ENCODE measurements at regions not wholly inside any gene's neighbourhood (a gene's known extent, or its start where the extent isn't known, plus 50 kb on each side); places are given as distances from the start of the nearest gene placed in this dataset.

GRCh38 chr3:103082501-103082900 is 647.7 kb downstream of the ZPLD1 start:
- TF ChIP-seq POLR2A (IDR thresholded peaks at IDR 0.05; ENCODE audit: low read length) (no peak), GATA1 (IDR thresholded peaks at IDR 0.05; ENCODE audit: low read depth, low read length) (no peak)
